H9 (cell line): ENCODE measurements at regions not wholly inside any gene's neighbourhood (a gene's known extent, or its start where the extent isn't known, plus 50 kb on each side); places are given as distances from the start of the nearest gene placed in this dataset.

Experiments
- DNase-seq: peaks from one replicate; pipeline ENCODE4 v3.0.0-alpha.2; 2017
- H2AFZ ChIP-seq: one replicate; pipeline ENCODE4 v1.6.1; 2013; ENCODE audit warnings: mild to moderate bottlenecking, low read length, control low read depth, moderate library complexity
- H2AK5ac ChIP-seq: 2 replicates; pipeline ENCODE4 v1.6.1; 2013; ENCODE audit warnings: low read length, control low read depth, mixed read lengths; ENCODE audit not compliant: insufficient read length
- H2BK120ac ChIP-seq: one replicate; pipeline ENCODE4 v1.6.1; 2013; ENCODE audit warnings: low read depth, mild to moderate bottlenecking, low read length, control low read depth, inconsistent platforms; ENCODE audit not compliant: poor library complexity, severe bottlenecking
- H2BK12ac ChIP-seq: 2 replicates; pipeline ENCODE4 v1.6.1; 2013; ENCODE audit warnings: low read length, control low read depth, mixed read lengths, low read depth; ENCODE audit not compliant: insufficient read length
- H2BK15ac ChIP-seq: 2 replicates; pipeline ENCODE4 v1.6.1; 2013; ENCODE audit warnings: low read depth, low read length, control low read depth
- H2BK20ac ChIP-seq: one replicate; pipeline ENCODE4 v1.6.1; 2013; ENCODE audit warnings: low read depth, mild to moderate bottlenecking, low read length, control low read depth, inconsistent platforms; ENCODE audit not compliant: poor library complexity, severe bottlenecking
- H2BK5ac ChIP-seq: 2 replicates; pipeline ENCODE4 v1.6.1; 2013; ENCODE audit warnings: low read length, control low read depth, mixed read lengths; ENCODE audit not compliant: insufficient read length
- H3K14ac ChIP-seq: 2 replicates; pipeline ENCODE4 v1.6.1; 2013; ENCODE audit warnings: low read length, control low read depth; ENCODE audit not compliant: insufficient read depth
- H3K18ac ChIP-seq: 2 replicates; pipeline ENCODE4 v1.6.1; 2013; ENCODE audit warnings: low read depth, mild to moderate bottlenecking, mixed read lengths, low read length, control low read depth; ENCODE audit not compliant: insufficient read length
- H3K23ac ChIP-seq: 2 replicates; pipeline ENCODE4 v1.6.1; 2013; ENCODE audit warnings: low read length, control low read depth, mixed read lengths, low read depth; ENCODE audit not compliant: insufficient read length
- H3K23me2 ChIP-seq: 2 replicates; pipeline ENCODE4 v1.6.1; 2013; ENCODE audit warnings: low read depth, mild to moderate bottlenecking, mixed read lengths, low read length, control low read depth; ENCODE audit not compliant: insufficient read length, poor library complexity, severe bottlenecking
- H3K27ac ChIP-seq: 2 replicates; pipeline ENCODE4 v1.5.1; 2013; ENCODE audit warnings: low read length, control low read depth, mixed read lengths, low read depth; ENCODE audit not compliant: insufficient read length
- H3K27me3 ChIP-seq: 2 replicates; pipeline ENCODE4 v1.6.1; 2013; ENCODE audit warnings: low read length, control low read depth, inconsistent platforms; ENCODE audit not compliant: insufficient read depth
- H3K4ac ChIP-seq: 2 replicates; pipeline ENCODE4 v1.6.1; 2013; ENCODE audit warnings: low read depth, mild to moderate bottlenecking, control low read depth, inconsistent platforms, low read length, moderate library complexity
- H3K4me1 ChIP-seq: 2 replicates; pipeline ENCODE4 v1.6.1; 2013; ENCODE audit warnings: low read length, control low read depth, inconsistent platforms; ENCODE audit not compliant: insufficient read depth
- H3K4me2 ChIP-seq: 2 replicates; pipeline ENCODE4 v1.6.1; 2013; ENCODE audit warnings: low read length, control low read depth, mixed read lengths; ENCODE audit not compliant: insufficient read length, insufficient read depth
- H3K56ac ChIP-seq: 2 replicates; pipeline ENCODE4 v1.6.1; 2013; ENCODE audit warnings: low read depth, mild to moderate bottlenecking, mixed read lengths, low read length, control low read depth; ENCODE audit not compliant: insufficient read length
- H3K79me1 ChIP-seq: 2 replicates; pipeline ENCODE4 v1.6.1; 2013; ENCODE audit warnings: low read depth, mild to moderate bottlenecking, moderate library complexity, low read length, control low read depth, inconsistent platforms; ENCODE audit not compliant: insufficient read depth, poor library complexity, severe bottlenecking
- H3K79me2 ChIP-seq: 2 replicates; pipeline ENCODE4 v1.6.1; 2013; ENCODE audit warnings: low read length, control low read depth, inconsistent platforms; ENCODE audit not compliant: insufficient read depth
- H3K9ac ChIP-seq: 2 replicates; pipeline ENCODE4 v1.6.1; 2013; ENCODE audit warnings: low read length, control low read depth, mixed read lengths; ENCODE audit not compliant: insufficient read length; ENCODE audit errors: extremely low read depth
- H3K9me3 ChIP-seq: one replicate; pipeline ENCODE4 v1.6.1; 2013; ENCODE audit warnings: low read depth, low read length, inconsistent platforms; ENCODE audit not compliant: control insufficient read depth
- H3T11ph ChIP-seq: one replicate; pipeline ENCODE4 v1.6.1; 2013; ENCODE audit warnings: mild to moderate bottlenecking, low read length, control low read depth, inconsistent platforms
- H4K20me1 ChIP-seq: one replicate; pipeline ENCODE4 v1.6.1; 2013; ENCODE audit not compliant: control insufficient read depth, insufficient read length, insufficient read depth
- H4K5ac ChIP-seq: 2 replicates; pipeline ENCODE4 v1.6.1; 2013; ENCODE audit warnings: low read depth, mild to moderate bottlenecking, mixed read lengths, low read length, control low read depth; ENCODE audit not compliant: insufficient read length
- H4K8ac ChIP-seq: replicated peaks from 2 replicates; pipeline ENCODE4 v1.6.1; 2013; ENCODE audit warnings: low read length, control low read depth, mixed read lengths, low read depth; ENCODE audit not compliant: insufficient read length
- H4K91ac ChIP-seq: 2 replicates; pipeline ENCODE4 v1.6.1; 2013; ENCODE audit warnings: low read depth, mild to moderate bottlenecking, moderate library complexity, mixed read lengths, low read length, control low read depth; ENCODE audit not compliant: insufficient read length
- H3K27ac Mint-ChIP-seq, 3 experiments: 2 replicates in 2 of 3; 3 replicates in 1 of 3; pipeline ENCODE4 v1.8.0; 2020 to 2021; ENCODE audit warnings: mixed read lengths in 3 of 3, mild to moderate bottlenecking in 1 of 3, moderate library complexity in 1 of 3
- H3K27me3 Mint-ChIP-seq: 2 replicates; pipeline ENCODE4 v1.8.0; 2021; ENCODE audit warnings: low read depth, mild to moderate bottlenecking, moderate library complexity, mixed read lengths
- H3K36me3 Mint-ChIP-seq, 3 experiments: 2 replicates in 2 of 3; 3 replicates in 1 of 3; pipeline ENCODE4 v1.8.0; 2020 to 2021; ENCODE audit warnings: low read depth in 3 of 3, mixed read lengths in 3 of 3; ENCODE audit not compliant: insufficient read depth in 1 of 3
- H3K4me1 Mint-ChIP-seq, 2 experiments: 2 replicates each; pipeline ENCODE4 v1.8.0; 2020; ENCODE audit warnings: mixed read lengths in 2 of 2
- H3K4me3 Mint-ChIP-seq, 2 experiments: 2 replicates in 1 of 2; 3 replicates in 1 of 2; pipeline ENCODE4 v1.8.0; 2020 to 2021; ENCODE audit warnings: mild to moderate bottlenecking in 2 of 2, mixed read lengths in 2 of 2, moderate library complexity in 1 of 2
- H3K9me3 Mint-ChIP-seq, 2 experiments: 2 replicates in 1 of 2; 3 replicates in 1 of 2; pipeline ENCODE4 v1.8.0; 2020; ENCODE audit warnings: mild to moderate bottlenecking in 2 of 2, mixed read lengths in 2 of 2, moderate library complexity in 1 of 2
- CTCF ChIP-seq: fragments of 200-600 bp; sonication (generic); conservative IDR thresholded peaks from 3 replicates; pipeline ENCODE4 v1.8.0; 2021; ENCODE audit warnings: antibody characterized with exemption, mild to moderate bottlenecking
- WGBS: extraction: QIAGEN DNeasy Blood & Tissue Kit; methylation state at CpG from one replicate; pipeline ENCODE4 v1.1.7; 2013; ENCODE audit warnings: missing lambda C conversion rate, low lambda C conversion rate, mixed read lengths; ENCODE audit not compliant: insufficient read length; ENCODE audit errors: extremely low coverage; 5-methylcytosine and 5-hydroxymethylcytosine counted together

DNA sequence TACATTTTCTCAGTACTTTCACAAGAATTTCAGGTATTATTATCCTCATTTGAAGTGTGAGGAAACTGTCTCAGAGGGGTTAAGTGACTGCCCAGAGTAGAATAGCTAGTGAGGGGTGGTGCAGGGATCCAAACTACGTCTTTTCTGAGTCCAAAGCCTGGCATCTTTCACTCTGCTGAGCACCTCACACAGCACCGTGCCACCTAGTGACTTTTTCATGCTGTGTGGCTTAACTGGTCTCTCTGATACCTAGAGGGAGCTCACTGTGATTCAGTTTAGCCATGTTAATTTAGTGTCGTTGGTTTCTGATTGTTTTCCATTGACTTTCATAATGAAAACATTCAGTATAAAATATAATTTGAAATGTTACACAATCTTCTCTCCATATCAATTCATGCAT lies 91.4 kb upstream of the NLGN1 start:
- TF ChIP-seq CTCF: no peak
- H3K4me3 Mint-ChIP-seq: no peak overlapping the region
- no peak overlapping the region for H3K9ac ChIP-seq
- no peak overlapping the region for H3K56ac ChIP-seq
- no peaks in the 10 kb centered on the region for H3K9me3 Mint-ChIP-seq
- H3K27ac ChIP-seq: no peak overlapping the region
- no peak overlapping the region for H2AFZ ChIP-seq
- no peak overlapping the region for H2BK15ac ChIP-seq
- no peak overlapping the region for H2AK5ac ChIP-seq
- H3K79me2 ChIP-seq: no peaks in the 10 kb centered on the region
- H3K79me1 ChIP-seq: no peaks in the 10 kb centered on the region
- H4K20me1 ChIP-seq: no peaks in the 10 kb centered on the region
- H3T11ph ChIP-seq: no peak overlapping the region
- H4K91ac ChIP-seq: no peak overlapping the region
- no peak overlapping the region for H4K8ac ChIP-seq
- no peak overlapping the region for H3K18ac ChIP-seq
- H2BK5ac ChIP-seq: no peak overlapping the region
- no peaks in the 10 kb centered on the region for H3K23me2 ChIP-seq
- no peak overlapping the region for H3K4ac ChIP-seq
- no peak overlapping the region; a peak in 1 of 7 replicates for H3K27ac Mint-ChIP-seq
- H3K27me3 Mint-ChIP-seq: no peaks in the 10 kb centered on the region
- no peak overlapping the region for H2BK120ac ChIP-seq
- no peak for DNase-seq
- no peaks in the 10 kb centered on the region for H3K36me3 Mint-ChIP-seq
- no peak overlapping the region for H4K5ac ChIP-seq
- H3K9me3 ChIP-seq: no peaks in the 10 kb centered on the region
- WGBS: no CpG with 5 or more reads among the region's 3 CpGs
- no peak overlapping the region for H2BK20ac ChIP-seq
- H3K27me3 ChIP-seq: no peaks in the 10 kb centered on the region
- no peak overlapping the region for H3K4me2 ChIP-seq
- H3K4me1 Mint-ChIP-seq: peaks cover 29 to 34% of the 10 kb centered on the region in 2 experiments
- no peak overlapping the region for H3K14ac ChIP-seq
- H2BK12ac ChIP-seq: no peak overlapping the region
- H3K4me1 ChIP-seq: peaks cover 7% of the 10 kb centered on the region
- H3K23ac ChIP-seq: no peak overlapping the region
